Nephron (organoid): ENCODE measurements at regions not wholly inside any gene's neighbourhood (a gene's known extent, or its start where the extent isn't known, plus 50 kb on each side); places are given as distances from the start of the nearest gene placed in this dataset.

Experiments used
- H3K27ac Mint-ChIP-seq, 3 experiments: 2 replicates each; pipeline ENCODE4 v1.8.0; 2020; ENCODE audit warnings: mixed read lengths in 3 of 3, mild to moderate bottlenecking in 2 of 3, moderate library complexity in 1 of 3
- H3K27me3 Mint-ChIP-seq: 2 replicates; pipeline ENCODE4 v1.8.0; 2021; ENCODE audit warnings: low read depth, mild to moderate bottlenecking, moderate library complexity, mixed read lengths
- H3K36me3 Mint-ChIP-seq: 2 replicates; pipeline ENCODE4 v1.8.0; 2020; ENCODE audit warnings: low read depth, mixed read lengths
- H3K4me1 Mint-ChIP-seq: 2 replicates; pipeline ENCODE4 v1.8.0; 2020; ENCODE audit warnings: mixed read lengths
- H3K4me3 Mint-ChIP-seq, 3 experiments: 2 replicates each; pipeline ENCODE4 v1.8.0; 2020; ENCODE audit warnings: mild to moderate bottlenecking in 3 of 3, mixed read lengths in 3 of 3, moderate library complexity in 2 of 3
- H3K9me3 Mint-ChIP-seq: 2 replicates; pipeline ENCODE4 v1.8.0; 2020; ENCODE audit warnings: mixed read lengths
- CTCF ChIP-seq, 3 experiments: fragments of 200-600 bp; sonication (generic); IDR thresholded peaks; one replicate each; pipeline ENCODE4 v1.5.0; 2021; ENCODE audit warnings: antibody characterized with exemption in 3 of 3; ENCODE audit not compliant: unreplicated experiment in 3 of 3

- H3K4me3 Mint-ChIP-seq, result no peak overlapping the region
- H3K4me1 Mint-ChIP-seq, result peaks cover 8% of the 10 kb centered on the region
- H3K9me3 Mint-ChIP-seq, result peaks cover 11% of the 10 kb centered on the region
- no peaks in the 10 kb centered on the region for H3K36me3 Mint-ChIP-seq
- no peak overlapping the region for H3K27ac Mint-ChIP-seq
- no peaks in the 10 kb centered on the region for H3K27me3 Mint-ChIP-seq
- no peak for TF ChIP-seq CTCF (IDR thresholded peaks at IDR 0.05; ENCODE audit: unreplicated experiment in 3 of 3)
Observed at GRCh38 chr7:113444261-113444660, 325.9 kb upstream of the SMIM30 start.

- H3K27me3 Mint-ChIP-seq, result no peaks in the 10 kb centered on the region
- H3K36me3 Mint-ChIP-seq, result no peaks in the 10 kb centered on the region
- H3K4me3 Mint-ChIP-seq, result no peak overlapping the region
- peaks cover 8% of the 10 kb centered on the region for H3K4me1 Mint-ChIP-seq
- no peak for TF ChIP-seq CTCF (IDR thresholded peaks at IDR 0.05; ENCODE audit: unreplicated experiment in 3 of 3)
- H3K9me3 Mint-ChIP-seq, result peaks cover 20% of the 10 kb centered on the region
- no peak overlapping the region for H3K27ac Mint-ChIP-seq
Observed at GRCh38 chr7:113440173-113440572, 321.8 kb upstream of the SMIM30 start.

GRCh38 chr7:113431406-113431805 lies 313.1 kb upstream of the SMIM30 start:
- Mint-ChIP-seq H3K27me3 (no peaks in the 10 kb centered on the region), H3K9me3 (peaks cover 4% of the 10 kb centered on the region), H3K4me3 (no peak overlapping the region), H3K4me1 (no peaks in the 10 kb centered on the region), H3K27ac (peak overlapping the region in 2 of 3 experiments; percentile 21 to 86), H3K36me3 (no peaks in the 10 kb centered on the region)
- TF ChIP-seq CTCF (IDR thresholded peaks at IDR 0.05; ENCODE audit: unreplicated experiment in 3 of 3), result no peak

- no peak for TF ChIP-seq CTCF (IDR thresholded peaks at IDR 0.05; ENCODE audit: unreplicated experiment in 3 of 3)
- no peaks in the 10 kb centered on the region for H3K27me3 Mint-ChIP-seq
- peak overlapping the region; percentile 83 to 99 (median 96) for H3K27ac Mint-ChIP-seq
- peak overlapping the region in 1 of 3 experiments; percentile 41 for H3K4me3 Mint-ChIP-seq
- H3K36me3 Mint-ChIP-seq, result no peaks in the 10 kb centered on the region
- H3K9me3 Mint-ChIP-seq, result peaks cover 3% of the 10 kb centered on the region
- H3K4me1 Mint-ChIP-seq, result peaks cover 13% of the 10 kb centered on the region
Observed at GRCh38 chr7:113424185-113424817, 305.9 kb upstream of the SMIM30 start.

GRCh38 chr7:113421696-113422330 lies 303.5 kb upstream of the SMIM30 start:
- Mint-ChIP-seq H3K4me3 (no peak overlapping the region), H3K36me3 (no peaks in the 10 kb centered on the region), H3K27ac (peak overlapping the region in 1 of 3 experiments; percentile 33), H3K4me1 (peaks cover 13% of the 10 kb centered on the region), H3K9me3 (peaks cover 3% of the 10 kb centered on the region), H3K27me3 (no peaks in the 10 kb centered on the region)
- peak; percentile 51 to 82 (median 66) for TF ChIP-seq CTCF (IDR thresholded peaks at IDR 0.05; ENCODE audit: unreplicated experiment in 3 of 3)
